Neural cell (in vitro differentiated cells): ENCODE measurements at regions not wholly inside any gene's neighbourhood (a gene's known extent, or its start where the extent isn't known, plus 50 kb on each side); places are given as distances from the start of the nearest gene placed in this dataset.

Experiments
- CTCF ChIP-seq: fragments of 450-650 bp; IDR thresholded peaks from 2 replicates; pipeline ENCODE4 v1.5.1; 2014; ENCODE audit warnings: antibody characterized with exemption, mild to moderate bottlenecking, moderate library complexity; ENCODE audit not compliant: poor library complexity, severe bottlenecking
- EP300 ChIP-seq: fragments of 450-650 bp; conservative IDR thresholded peaks from 2 replicates; pipeline ENCODE4 v1.6.1; 2014; ENCODE audit warnings: antibody characterized with exemption, mild to moderate bottlenecking, moderate library complexity; ENCODE audit not compliant: poor library complexity, severe bottlenecking
- EZH2 ChIP-seq: fragments of 200-600, 300-800 bp; shearing (Covaris generic), sonication (generic); IDR thresholded peaks from 2 replicates; pipeline ENCODE4 v1.6.1; 2014; ENCODE audit warnings: antibody characterized with exemption, low read length, borderline replicate concordance, mild to moderate bottlenecking; ENCODE audit not compliant: insufficient read depth, poor library complexity, severe bottlenecking
- POLR2AphosphoS5 ChIP-seq: IDR thresholded peaks from 2 replicates; pipeline ENCODE4 v1.6.1; 2012
- REST ChIP-seq: IDR thresholded peaks from 2 replicates; pipeline ENCODE4 v1.6.1; 2012; ENCODE audit warnings: borderline replicate concordance
- SMC3 ChIP-seq: fragments of 450-650 bp; conservative IDR thresholded peaks from 2 replicates; pipeline ENCODE4 v1.6.1; 2014; ENCODE audit warnings: antibody characterized with exemption, mild to moderate bottlenecking, moderate library complexity; ENCODE audit not compliant: poor library complexity

GRCh38 chr5:145478651-145479050, 356.5 kb downstream of the PRELID2 start:
- TF ChIP-seq POLR2AphosphoS5 (no peak), CTCF (no peak), EZH2 (no peak), SMC3 (no peak), EP300 (no peak), REST (no peak)
